NOMO-1 treated with DMSO at 0.1 percent for 48 hours (cell line): ENCODE measurements at regions not wholly inside any gene's neighbourhood (a gene's known extent, or its start where the extent isn't known, plus 50 kb on each side); places are given as distances from the start of the nearest gene placed in this dataset.

Experiments used
- DNase-seq: peaks from one replicate; lab custom pipeline; 2025; ENCODE audit not compliant: unreplicated experiment; lab: John Stamatoyannopoulos, UW

- no peak for DNase-seq
Observed at GRCh38 chr6:87815449-87815848, 113.4 kb upstream of the AKIRIN2 start.

GRCh38 chr6:87808005-87808757, 106.1 kb upstream of the AKIRIN2 start:
- no peak for DNase-seq

- DNase-seq = peak; percentile 45
Observed at GRCh38 chr6:87807475-87807874, 105.4 kb upstream of the AKIRIN2 start.

GRCh38 chr6:87806635-87807034, 104.6 kb upstream of the AKIRIN2 start:
- DNase-seq = no peak

GRCh38 chr6:87806099-87806498, 104.1 kb upstream of the AKIRIN2 start:
- no peak for DNase-seq

GRCh38 chr6:87803791-87804190, 101.8 kb upstream of the AKIRIN2 start:
- peak; percentile 25 for DNase-seq

GRCh38 chr6:87799651-87800050, 97.6 kb upstream of the AKIRIN2 start:
- peak; percentile 59 for DNase-seq

GRCh38 chr6:87798393-87799278, 96.6 kb upstream of the AKIRIN2 start:
- no peak for DNase-seq

- DNase-seq = no peak
Observed at GRCh38 chr6:87794922-87795885, 93.2 kb upstream of the AKIRIN2 start.

- DNase-seq = no peak
Observed at GRCh38 chr6:87793315-87793714, 91.3 kb upstream of the AKIRIN2 start.

GRCh38 chr6:87791982-87792381, 89.9 kb upstream of the AKIRIN2 start:
- DNase-seq = no peak

GRCh38 chr6:87791485-87791884, 89.5 kb upstream of the AKIRIN2 start:
- DNase-seq = no peak

- no peak for DNase-seq
Observed at GRCh38 chr6:87791029-87791428, 89.0 kb upstream of the AKIRIN2 start.

GRCh38 chr6:87789900-87790290, 87.9 kb upstream of the AKIRIN2 start:
- no peak for DNase-seq

- peak; percentile 76 for DNase-seq
Observed at GRCh38 chr6:87789198-87789899, 87.3 kb upstream of the AKIRIN2 start.

- DNase-seq = no peak
Observed at GRCh38 chr6:87788141-87788540, 86.1 kb upstream of the AKIRIN2 start.

- no peak for DNase-seq
Observed at GRCh38 chr6:87785229-87785862, 83.3 kb upstream of the AKIRIN2 start.

- DNase-seq = no peak
Observed at GRCh38 chr6:87784690-87785089, 82.7 kb upstream of the AKIRIN2 start.

GRCh38 chr6:87784051-87784450, 82.0 kb upstream of the AKIRIN2 start:
- DNase-seq = no peak

- DNase-seq = no peak
Observed at GRCh38 chr6:87779542-87779941, 77.5 kb upstream of the AKIRIN2 start.
